Endodermal cell (in vitro differentiated cells): ENCODE measurements at regions not wholly inside any gene's neighbourhood (a gene's known extent, or its start where the extent isn't known, plus 50 kb on each side); places are given as distances from the start of the nearest gene placed in this dataset.

Source experiments
- DNase-seq: peaks from one replicate; pipeline ENCODE4 v3.0.0-alpha.2; 2017
- H3K27ac ChIP-seq: 2 replicates; pipeline ENCODE4 v1.5.1; 2013; ENCODE audit warnings: mild to moderate bottlenecking, low read depth, low read length, moderate library complexity
- H3K27me3 ChIP-seq: 2 replicates; pipeline ENCODE4 v1.6.1; 2013; ENCODE audit warnings: mild to moderate bottlenecking, low read length, moderate library complexity; ENCODE audit not compliant: insufficient read depth, control insufficient read depth, poor library complexity, severe bottlenecking
- H3K36me3 ChIP-seq: 2 replicates; pipeline ENCODE4 v1.7.0; 2013; ENCODE audit warnings: mild to moderate bottlenecking, low read length, moderate library complexity; ENCODE audit not compliant: control insufficient read depth, insufficient read depth
- H3K4me1 ChIP-seq: one replicate; pipeline ENCODE4 v1.7.0; 2013; ENCODE audit warnings: low read length; ENCODE audit not compliant: control insufficient read depth, insufficient read depth
- H3K4me3 ChIP-seq: 2 replicates; pipeline ENCODE4 v1.5.1; 2013; ENCODE audit warnings: mild to moderate bottlenecking, low read length, moderate library complexity
- H3K9ac ChIP-seq: 2 replicates; pipeline ENCODE4 v1.6.1; 2013; ENCODE audit warnings: mild to moderate bottlenecking, low read length, moderate library complexity; ENCODE audit not compliant: poor library complexity, severe bottlenecking; ENCODE audit errors: extremely low read depth
- H3K9me3 ChIP-seq: 2 replicates; pipeline ENCODE4 v1.6.1; 2013; ENCODE audit warnings: mild to moderate bottlenecking, low read length, moderate library complexity; ENCODE audit not compliant: control insufficient read depth
- H3K27ac Mint-ChIP-seq: 2 replicates; pipeline ENCODE4 v1.8.0; 2020; ENCODE audit warnings: mixed read lengths
- H3K27me3 Mint-ChIP-seq: 2 replicates; pipeline ENCODE4 v1.8.0; 2021; ENCODE audit warnings: mild to moderate bottlenecking, mixed read lengths; ENCODE audit not compliant: insufficient read depth
- H3K36me3 Mint-ChIP-seq: 2 replicates; pipeline ENCODE4 v1.8.0; 2020; ENCODE audit warnings: low read depth, mixed read lengths
- H3K4me1 Mint-ChIP-seq: 2 replicates; pipeline ENCODE4 v1.8.0; 2020; ENCODE audit warnings: mixed read lengths
- H3K4me3 Mint-ChIP-seq: 2 replicates; pipeline ENCODE4 v1.8.0; 2020; ENCODE audit warnings: mild to moderate bottlenecking, moderate library complexity, mixed read lengths
- H3K9me3 Mint-ChIP-seq: 2 replicates; pipeline ENCODE4 v1.8.0; 2020; ENCODE audit warnings: mild to moderate bottlenecking, mixed read lengths
- WGBS, 2 experiments: methylation state at CpG; one replicate each; pipeline versions ENCODE4 v1.1.5 to v1.1.7; 2013; ENCODE audit warnings: missing lambda C conversion rate in 2 of 2, mixed read lengths in 1 of 2; ENCODE audit not compliant: insufficient coverage in 1 of 2, insufficient read length in 1 of 2; 5-methylcytosine and 5-hydroxymethylcytosine counted together
- TF ChIP-seq, protein P1 (sequence below): fragments of 200-600 bp; sonication (generic); conservative IDR thresholded peaks from 2 replicates; pipeline ENCODE4 v1.5.0; 2021; ENCODE audit warnings: antibody characterized with exemption, mild to moderate bottlenecking

DNA sequence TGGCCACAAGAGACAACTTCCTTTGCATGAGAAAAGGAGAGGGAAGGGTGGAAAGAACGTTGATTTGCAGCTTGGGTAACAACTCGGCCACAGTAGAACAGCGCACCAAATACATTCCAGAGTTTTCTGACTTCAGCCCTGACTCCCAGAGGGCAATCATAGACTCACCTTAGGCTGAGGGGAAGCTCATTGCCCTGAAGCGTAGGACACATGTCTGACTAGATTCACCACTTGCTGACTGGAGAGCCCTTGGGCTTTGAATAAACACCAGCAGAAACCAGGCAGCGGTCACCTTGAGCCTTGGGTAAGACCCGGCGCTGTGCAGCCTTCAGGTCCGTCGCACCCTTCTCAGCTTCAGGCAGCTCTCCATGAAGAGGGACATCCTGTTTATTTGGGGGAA, 151.8 kb upstream of the GRIA4 start:
- no peak overlapping the region for H3K27ac ChIP-seq
- no peak overlapping the region for H3K4me3 Mint-ChIP-seq
- no peaks in the 10 kb centered on the region for H3K9me3 ChIP-seq
- H3K4me1 Mint-ChIP-seq = no peaks in the 10 kb centered on the region
- TF ChIP-seq, protein P1, sequence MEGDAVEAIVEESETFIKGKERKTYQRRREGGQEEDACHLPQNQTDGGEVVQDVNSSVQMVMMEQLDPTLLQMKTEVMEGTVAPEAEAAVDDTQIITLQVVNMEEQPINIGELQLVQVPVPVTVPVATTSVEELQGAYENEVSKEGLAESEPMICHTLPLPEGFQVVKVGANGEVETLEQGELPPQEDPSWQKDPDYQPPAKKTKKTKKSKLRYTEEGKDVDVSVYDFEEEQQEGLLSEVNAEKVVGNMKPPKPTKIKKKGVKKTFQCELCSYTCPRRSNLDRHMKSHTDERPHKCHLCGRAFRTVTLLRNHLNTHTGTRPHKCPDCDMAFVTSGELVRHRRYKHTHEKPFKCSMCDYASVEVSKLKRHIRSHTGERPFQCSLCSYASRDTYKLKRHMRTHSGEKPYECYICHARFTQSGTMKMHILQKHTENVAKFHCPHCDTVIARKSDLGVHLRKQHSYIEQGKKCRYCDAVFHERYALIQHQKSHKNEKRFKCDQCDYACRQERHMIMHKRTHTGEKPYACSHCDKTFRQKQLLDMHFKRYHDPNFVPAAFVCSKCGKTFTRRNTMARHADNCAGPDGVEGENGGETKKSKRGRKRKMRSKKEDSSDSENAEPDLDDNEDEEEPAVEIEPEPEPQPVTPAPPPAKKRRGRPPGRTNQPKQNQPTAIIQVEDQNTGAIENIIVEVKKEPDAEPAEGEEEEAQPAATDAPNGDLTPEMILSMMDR = no peak
- no peak overlapping the region for H3K27ac Mint-ChIP-seq
- no peaks in the 10 kb centered on the region for H3K27me3 ChIP-seq
- H3K4me1 ChIP-seq = no peaks in the 10 kb centered on the region
- no peaks in the 10 kb centered on the region for H3K36me3 ChIP-seq
- no peaks in the 10 kb centered on the region for H3K36me3 Mint-ChIP-seq
- DNase-seq = no peak
- no peak overlapping the region for H3K4me3 ChIP-seq
- H3K9me3 Mint-ChIP-seq = no peaks in the 10 kb centered on the region
- 80 to 90% methylated on average over 5 to 9 of the region's 9 CpGs for WGBS, 2 experiments
- H3K9ac ChIP-seq = no peak overlapping the region
- H3K27me3 Mint-ChIP-seq = no peaks in the 10 kb centered on the region

DNA sequence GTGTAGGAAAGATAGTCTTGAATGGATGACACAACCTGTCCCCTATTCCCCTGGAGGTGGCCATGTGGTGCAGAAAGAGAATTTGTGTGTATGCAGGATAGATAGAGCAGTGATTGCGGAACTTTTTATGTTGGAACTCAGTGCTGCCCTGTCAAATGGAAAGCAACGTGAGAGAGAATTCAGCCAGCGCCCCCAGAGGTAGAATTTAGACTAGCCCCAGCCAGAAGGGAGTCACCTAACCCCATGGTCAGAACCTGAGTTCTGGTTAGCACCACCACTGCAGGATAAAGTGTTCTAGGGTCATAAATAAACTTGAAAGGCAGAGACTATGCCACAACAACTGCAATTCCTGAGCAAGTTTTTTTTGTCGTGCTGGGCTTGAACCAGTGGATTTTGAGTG, 152.9 kb upstream of the GRIA4 start:
- TF ChIP-seq, protein P1 = peak; percentile 74
- Histone ChIP-seq H3K4me1 (no peaks in the 10 kb centered on the region), H3K36me3 (no peaks in the 10 kb centered on the region), H3K27me3 (no peaks in the 10 kb centered on the region), H3K9ac (no peak overlapping the region), H3K9me3 (no peaks in the 10 kb centered on the region), H3K27ac (no peak overlapping the region), H3K4me3 (no peak overlapping the region)
- WGBS, 2 experiments = 72 to 83% methylated on average over 3 to 4 of the region's 4 CpGs
- Mint-ChIP-seq H3K27ac (no peak overlapping the region), H3K4me3 (no peak overlapping the region), H3K27me3 (no peaks in the 10 kb centered on the region), H3K9me3 (no peaks in the 10 kb centered on the region), H3K4me1 (no peaks in the 10 kb centered on the region), H3K36me3 (no peaks in the 10 kb centered on the region)
- peak; percentile 83 for DNase-seq

DNA sequence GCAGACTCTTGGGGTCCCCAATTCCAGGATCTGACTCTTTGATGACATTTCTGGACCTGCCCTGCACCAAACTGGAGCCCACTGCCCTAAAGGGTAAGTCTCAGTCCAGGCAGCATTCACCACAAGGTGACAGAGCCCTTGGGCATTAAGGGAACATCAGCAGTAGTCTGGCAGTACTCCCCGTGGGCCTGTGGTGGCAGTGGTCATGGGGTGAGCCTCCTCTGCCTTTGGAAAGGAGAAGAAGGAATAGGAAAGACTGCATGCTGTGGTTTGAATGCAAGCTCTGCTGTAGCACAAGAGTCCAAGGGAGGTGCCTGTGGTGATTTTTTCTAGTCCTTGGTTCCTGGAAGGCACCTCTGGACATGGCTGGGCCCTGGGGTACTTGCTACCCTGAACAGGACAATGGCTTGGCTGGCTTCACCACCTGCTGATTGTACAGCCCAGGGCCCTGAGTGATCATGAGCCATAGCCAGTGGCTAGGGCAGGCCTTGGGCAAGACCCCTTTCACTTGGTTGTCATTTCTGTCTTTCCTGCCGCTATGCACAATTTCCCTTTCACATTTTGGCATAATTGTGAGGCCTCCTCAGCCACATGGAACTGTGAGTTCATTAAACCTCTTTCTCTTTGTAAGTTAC, 160.7 kb upstream of the GRIA4 start:
- peaks cover 6% of the 10 kb centered on the region for H3K4me1 Mint-ChIP-seq

More for the DNA sequence above, 160.7 kb upstream of the GRIA4 start:
- Mint-ChIP-seq H3K36me3 (no peaks in the 10 kb centered on the region), H3K9me3 (no peaks in the 10 kb centered on the region), H3K4me3 (no peak overlapping the region), H3K27ac (no peak overlapping the region), H3K27me3 (no peaks in the 10 kb centered on the region)
- Histone ChIP-seq H3K9ac (no peak overlapping the region), H3K27me3 (no peaks in the 10 kb centered on the region), H3K4me3 (no peak overlapping the region), H3K36me3 (no peaks in the 10 kb centered on the region), H3K4me1 (no peaks in the 10 kb centered on the region), H3K9me3 (peaks cover 1% of the 10 kb centered on the region), H3K27ac (no peak overlapping the region)
- peak; percentile 52 for DNase-seq
- WGBS, 2 experiments = 93 to 100% methylated on average over 1 to 2 of the region's 2 CpGs
- TF ChIP-seq, protein P1 = peak; percentile 20
